ENCODE measurements at regions not wholly inside any gene's neighbourhood (a gene's known extent, or its start where the extent isn't known, plus 50 kb on each side); places are given as distances from the start of the nearest gene placed in this dataset.

DNA sequence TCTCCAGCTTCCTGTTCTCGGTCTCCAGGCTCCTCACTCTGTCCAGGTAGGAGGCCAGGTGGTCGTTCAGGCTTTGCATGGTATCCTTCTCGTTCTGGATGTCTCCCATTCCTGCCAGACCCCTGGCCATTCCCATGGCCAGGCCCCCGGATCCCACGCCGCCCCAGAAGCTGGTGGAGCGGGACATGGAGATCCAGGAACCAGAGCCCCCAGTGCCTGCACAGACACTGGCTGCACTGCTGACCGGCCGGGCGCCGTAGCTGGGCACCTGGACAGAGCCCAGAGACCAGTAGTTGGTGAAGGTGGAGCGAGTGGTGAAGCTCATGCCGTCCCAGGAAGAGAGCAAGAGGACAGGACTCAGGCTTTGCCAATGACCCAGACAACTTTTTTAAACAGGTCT, 129.1 kb upstream of the WDR75 start:
- H3K36me3 ChIP-seq (ENCODE audit: control insufficient read depth in 2 of 2, insufficient read depth in 2 of 2, low read length in 1 of 2), result no peaks in the 10 kb centered on the region
- intact Hi-C loops (cut with micrococcal nuclease; ENCODE audit: unreplicated experiment) (no loop called here), in situ Hi-C loops (cut with MboI) (no loop called here)
- ChIA-PET POLR2A (no interaction called here), CTCF (interaction anchor here (1.6 kb wide), 1 partner anchor 9 kb away, joined by 3 read pairs; no protein-coding TSS in a partner anchor), SMC1A (ENCODE audit: uncharacterized antibody, unreplicated experiment) (no interaction called here), RAD21 (ENCODE audit: unreplicated experiment) (no interaction called here)
- no peak for ATAC-seq
- H3K79me2 ChIP-seq (ENCODE audit: control insufficient read depth, insufficient read depth, low read length), result no peaks in the 10 kb centered on the region
- no peak overlapping the region for H3K9ac ChIP-seq (ENCODE audit: control insufficient read depth, insufficient read depth, low read length)
- WGBS (ENCODE audit: insufficient coverage, insufficient replicate concordance, low lambda C conversion rate, missing lambda C conversion rate), result 33% methylated on average over 13 of the region's 13 CpGs
- no peak overlapping the region for H3K27ac ChIP-seq (ENCODE audit: control insufficient read depth, insufficient read depth)
- no peak overlapping the region for H3K4me3 ChIP-seq
- BruUV-seq (replicated peaks), result no TSS peak
- H3K9me3 ChIP-seq (replicated peaks; ENCODE audit: control insufficient read depth, insufficient read depth, low read length), result no peaks in the 10 kb centered on the region
- no peaks in the 10 kb centered on the region for H4K20me1 ChIP-seq (ENCODE audit: control insufficient read depth, insufficient read depth)
- no peaks in the 10 kb centered on the region for H3K4me1 ChIP-seq (ENCODE audit: control insufficient read depth, insufficient read depth, low read length)
- H3K27me3 ChIP-seq (replicated peaks in 1 of 2; ENCODE audit: control insufficient read depth in 2 of 2, insufficient read depth in 2 of 2, low read length in 1 of 2), result no peaks in the 10 kb centered on the region
- no peak for DNase-seq (ENCODE audit: low read depth, low spot score)
- no peak overlapping the region for H2AFZ ChIP-seq (ENCODE audit: control insufficient read depth, low read depth, low read length)
- FAIRE-seq, result no peak
- no peak overlapping the region for H3K4me2 ChIP-seq (ENCODE audit: control insufficient read depth, insufficient read depth)
- TF ChIP-seq GATAD2B (conservative IDR thresholded peaks at IDR 0.05; ENCODE audit: low read depth) (no peak), PML (IDR thresholded peaks at IDR 0.05; ENCODE audit: low read length) (no peak), STAT3 (IDR thresholded peaks at IDR 0.05; ENCODE audit: low read depth, low read length) (no peak), SP1 (IDR thresholded peaks at IDR 0.05; ENCODE audit: low read depth, low read length) (no peak), ZBED1 (IDR thresholded peaks at IDR 0.05; ENCODE audit: borderline replicate concordance) (no peak), TBL1XR1 (IDR thresholded peaks at IDR 0.05; ENCODE audit: low read depth, low read length) (no peak), KDM1A (IDR thresholded peaks at IDR 0.05; ENCODE audit: borderline replicate concordance) (no peak), ZNF207 (IDR thresholded peaks at IDR 0.05; ENCODE audit: borderline replicate concordance) (no peak), TCF7 (IDR thresholded peaks at IDR 0.05; ENCODE audit: borderline replicate concordance) (no peak), ZNF24 (IDR thresholded peaks at IDR 0.05) (no peak), CHD2 (IDR thresholded peaks at IDR 0.05; ENCODE audit: borderline replicate concordance, low read depth, low read length) (no peak), NFXL1 (IDR thresholded peaks at IDR 0.05; ENCODE audit: borderline replicate concordance) (no peak)
- TF ChIP-seq, protein P1, sequence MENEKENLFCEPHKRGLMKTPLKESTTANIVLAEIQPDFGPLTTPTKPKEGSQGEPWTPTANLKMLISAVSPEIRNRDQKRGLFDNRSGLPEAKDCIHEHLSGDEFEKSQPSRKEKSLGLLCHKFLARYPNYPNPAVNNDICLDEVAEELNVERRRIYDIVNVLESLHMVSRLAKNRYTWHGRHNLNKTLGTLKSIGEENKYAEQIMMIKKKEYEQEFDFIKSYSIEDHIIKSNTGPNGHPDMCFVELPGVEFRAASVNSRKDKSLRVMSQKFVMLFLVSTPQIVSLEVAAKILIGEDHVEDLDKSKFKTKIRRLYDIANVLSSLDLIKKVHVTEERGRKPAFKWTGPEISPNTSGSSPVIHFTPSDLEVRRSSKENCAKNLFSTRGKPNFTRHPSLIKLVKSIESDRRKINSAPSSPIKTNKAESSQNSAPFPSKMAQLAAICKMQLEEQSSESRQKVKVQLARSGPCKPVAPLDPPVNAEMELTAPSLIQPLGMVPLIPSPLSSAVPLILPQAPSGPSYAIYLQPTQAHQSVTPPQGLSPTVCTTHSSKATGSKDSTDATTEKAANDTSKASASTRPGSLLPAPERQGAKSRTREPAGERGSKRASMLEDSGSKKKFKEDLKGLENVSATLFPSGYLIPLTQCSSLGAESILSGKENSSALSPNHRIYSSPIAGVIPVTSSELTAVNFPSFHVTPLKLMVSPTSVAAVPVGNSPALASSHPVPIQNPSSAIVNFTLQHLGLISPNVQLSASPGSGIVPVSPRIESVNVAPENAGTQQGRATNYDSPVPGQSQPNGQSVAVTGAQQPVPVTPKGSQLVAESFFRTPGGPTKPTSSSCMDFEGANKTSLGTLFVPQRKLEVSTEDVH (IDR thresholded peaks at IDR 0.05; ENCODE audit: low read depth, partially characterized antibody), result no peak
- TF ChIP-seq, protein P2, sequence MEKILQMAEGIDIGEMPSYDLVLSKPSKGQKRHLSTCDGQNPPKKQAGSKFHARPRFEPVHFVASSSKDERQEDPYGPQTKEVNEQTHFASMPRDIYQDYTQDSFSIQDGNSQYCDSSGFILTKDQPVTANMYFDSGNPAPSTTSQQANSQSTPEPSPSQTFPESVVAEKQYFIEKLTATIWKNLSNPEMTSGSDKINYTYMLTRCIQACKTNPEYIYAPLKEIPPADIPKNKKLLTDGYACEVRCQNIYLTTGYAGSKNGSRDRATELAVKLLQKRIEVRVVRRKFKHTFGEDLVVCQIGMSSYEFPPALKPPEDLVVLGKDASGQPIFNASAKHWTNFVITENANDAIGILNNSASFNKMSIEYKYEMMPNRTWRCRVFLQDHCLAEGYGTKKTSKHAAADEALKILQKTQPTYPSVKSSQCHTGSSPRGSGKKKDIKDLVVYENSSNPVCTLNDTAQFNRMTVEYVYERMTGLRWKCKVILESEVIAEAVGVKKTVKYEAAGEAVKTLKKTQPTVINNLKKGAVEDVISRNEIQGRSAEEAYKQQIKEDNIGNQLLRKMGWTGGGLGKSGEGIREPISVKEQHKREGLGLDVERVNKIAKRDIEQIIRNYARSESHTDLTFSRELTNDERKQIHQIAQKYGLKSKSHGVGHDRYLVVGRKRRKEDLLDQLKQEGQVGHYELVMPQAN (conservative IDR thresholded peaks at IDR 0.05), result no peak
- TF ChIP-seq, protein P3, sequence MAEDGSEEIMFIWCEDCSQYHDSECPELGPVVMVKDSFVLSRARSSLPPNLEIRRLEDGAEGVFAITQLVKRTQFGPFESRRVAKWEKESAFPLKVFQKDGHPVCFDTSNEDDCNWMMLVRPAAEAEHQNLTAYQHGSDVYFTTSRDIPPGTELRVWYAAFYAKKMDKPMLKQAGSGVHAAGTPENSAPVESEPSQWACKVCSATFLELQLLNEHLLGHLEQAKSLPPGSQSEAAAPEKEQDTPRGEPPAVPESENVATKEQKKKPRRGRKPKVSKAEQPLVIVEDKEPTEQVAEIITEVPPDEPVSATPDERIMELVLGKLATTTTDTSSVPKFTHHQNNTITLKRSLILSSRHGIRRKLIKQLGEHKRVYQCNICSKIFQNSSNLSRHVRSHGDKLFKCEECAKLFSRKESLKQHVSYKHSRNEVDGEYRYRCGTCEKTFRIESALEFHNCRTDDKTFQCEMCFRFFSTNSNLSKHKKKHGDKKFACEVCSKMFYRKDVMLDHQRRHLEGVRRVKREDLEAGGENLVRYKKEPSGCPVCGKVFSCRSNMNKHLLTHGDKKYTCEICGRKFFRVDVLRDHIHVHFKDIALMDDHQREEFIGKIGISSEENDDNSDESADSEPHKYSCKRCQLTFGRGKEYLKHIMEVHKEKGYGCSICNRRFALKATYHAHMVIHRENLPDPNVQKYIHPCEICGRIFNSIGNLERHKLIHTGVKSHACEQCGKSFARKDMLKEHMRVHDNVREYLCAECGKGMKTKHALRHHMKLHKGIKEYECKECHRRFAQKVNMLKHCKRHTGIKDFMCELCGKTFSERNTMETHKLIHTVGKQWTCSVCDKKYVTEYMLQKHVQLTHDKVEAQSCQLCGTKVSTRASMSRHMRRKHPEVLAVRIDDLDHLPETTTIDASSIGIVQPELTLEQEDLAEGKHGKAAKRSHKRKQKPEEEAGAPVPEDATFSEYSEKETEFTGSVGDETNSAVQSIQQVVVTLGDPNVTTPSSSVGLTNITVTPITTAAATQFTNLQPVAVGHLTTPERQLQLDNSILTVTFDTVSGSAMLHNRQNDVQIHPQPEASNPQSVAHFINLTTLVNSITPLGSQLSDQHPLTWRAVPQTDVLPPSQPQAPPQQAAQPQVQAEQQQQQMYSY (CRISPR knock-in tag; IDR thresholded peaks at IDR 0.05), result no peak
- TF ChIP-seq, protein P4, sequence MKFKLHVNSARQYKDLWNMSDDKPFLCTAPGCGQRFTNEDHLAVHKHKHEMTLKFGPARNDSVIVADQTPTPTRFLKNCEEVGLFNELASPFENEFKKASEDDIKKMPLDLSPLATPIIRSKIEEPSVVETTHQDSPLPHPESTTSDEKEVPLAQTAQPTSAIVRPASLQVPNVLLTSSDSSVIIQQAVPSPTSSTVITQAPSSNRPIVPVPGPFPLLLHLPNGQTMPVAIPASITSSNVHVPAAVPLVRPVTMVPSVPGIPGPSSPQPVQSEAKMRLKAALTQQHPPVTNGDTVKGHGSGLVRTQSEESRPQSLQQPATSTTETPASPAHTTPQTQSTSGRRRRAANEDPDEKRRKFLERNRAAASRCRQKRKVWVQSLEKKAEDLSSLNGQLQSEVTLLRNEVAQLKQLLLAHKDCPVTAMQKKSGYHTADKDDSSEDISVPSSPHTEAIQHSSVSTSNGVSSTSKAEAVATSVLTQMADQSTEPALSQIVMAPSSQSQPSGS (IDR thresholded peaks at IDR 0.05; ENCODE audit: low read length), result no peak

All from GM12878 (cell line).